Middle frontal gyrus (tissue), 1 donor: ENCODE measurements at regions not wholly inside any gene's neighbourhood (a gene's known extent, or its start where the extent isn't known, plus 50 kb on each side); places are given as distances from the start of the nearest gene placed in this dataset.

Experiments used
- DNase-seq: peaks from one replicate; pipeline ENCODE4 v3.0.0-alpha.2; 2015; ENCODE audit warnings: low spot score; ENCODE audit errors: extremely low spot score

GRCh38 chr5:67487862-67488261 is 291.3 kb upstream of the CD180 start:
- no peak for DNase-seq

GRCh38 chr5:67483453-67484030 is 286.9 kb upstream of the CD180 start:
- no peak for DNase-seq

- no peak for DNase-seq
Observed at GRCh38 chr5:67481362-67481761, 284.8 kb upstream of the CD180 start.

DNA sequence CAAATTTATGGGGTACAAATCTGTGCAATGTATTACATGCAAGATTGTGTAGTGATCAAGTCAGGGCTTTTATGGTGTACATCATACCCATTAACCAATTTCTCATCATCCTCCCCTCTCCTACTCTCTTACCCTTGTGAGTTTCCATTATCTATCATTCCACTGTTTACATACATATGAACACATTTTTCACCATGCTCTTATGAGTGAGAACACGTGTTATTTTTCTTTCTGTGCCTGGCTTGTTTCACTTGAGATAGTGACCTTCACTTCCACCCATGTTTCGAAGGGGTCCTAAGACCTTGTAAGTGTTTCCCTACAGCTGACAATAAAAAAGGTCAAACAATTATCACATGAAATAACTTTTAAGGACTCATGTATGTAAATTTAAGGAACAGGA is 281.7 kb upstream of the CD180 start:
- no peak for DNase-seq

GRCh38 chr5:67476995-67477394 is 280.4 kb upstream of the CD180 start:
- DNase-seq = no peak

- no peak for DNase-seq
Observed at GRCh38 chr5:67476531-67476930, 279.9 kb upstream of the CD180 start.

DNA sequence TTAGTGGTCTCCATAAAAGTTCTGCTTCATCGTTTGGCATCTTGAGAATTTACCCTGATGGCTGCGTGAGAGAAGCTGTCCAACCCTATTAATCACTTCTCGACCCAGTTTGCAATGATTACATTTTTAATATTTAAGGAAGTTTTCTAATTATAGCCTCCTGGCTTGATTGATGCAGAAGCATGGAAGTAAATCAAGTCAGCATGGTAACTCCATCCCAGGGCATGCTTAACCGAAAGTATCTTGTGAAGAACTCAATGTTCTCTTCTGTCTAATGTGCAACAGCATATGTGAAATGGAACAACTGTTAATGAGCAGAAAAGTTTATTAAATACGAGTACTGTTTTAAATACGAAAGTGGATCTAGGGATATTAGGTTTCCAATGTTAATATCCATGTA is 278.9 kb upstream of the CD180 start:
- no peak for DNase-seq

GRCh38 chr5:67474597-67475238 is 278.1 kb upstream of the CD180 start:
- no peak for DNase-seq

- no peak for DNase-seq
Observed at GRCh38 chr5:67467110-67467509, 270.5 kb upstream of the CD180 start.

GRCh38 chr5:67465537-67466207 is 269.1 kb upstream of the CD180 start:
- DNase-seq = no peak

GRCh38 chr5:67462147-67462546 is 265.5 kb upstream of the CD180 start:
- no peak for DNase-seq

GRCh38 chr5:67459253-67459652 is 262.7 kb upstream of the CD180 start:
- no peak for DNase-seq

DNA sequence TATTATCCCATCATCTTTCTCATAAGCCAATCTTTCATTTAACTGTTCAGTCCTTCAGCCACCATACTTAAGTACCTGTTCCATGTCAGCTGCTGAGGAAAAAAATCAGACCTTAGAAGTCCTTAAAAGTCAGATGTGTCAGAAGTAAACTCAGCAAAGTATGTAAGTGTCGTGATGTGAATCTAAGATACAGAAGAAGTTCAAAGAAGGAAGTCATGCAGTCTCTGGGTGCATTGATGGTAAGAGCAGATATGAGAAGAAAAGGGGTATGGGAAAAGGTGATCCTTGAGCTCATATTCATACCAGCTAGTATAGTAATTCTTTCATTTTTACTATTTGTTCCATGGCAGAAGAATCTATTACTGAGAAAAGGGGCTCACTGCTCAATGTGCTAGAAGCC is 259.4 kb upstream of the CD180 start:
- no peak for DNase-seq

DNA sequence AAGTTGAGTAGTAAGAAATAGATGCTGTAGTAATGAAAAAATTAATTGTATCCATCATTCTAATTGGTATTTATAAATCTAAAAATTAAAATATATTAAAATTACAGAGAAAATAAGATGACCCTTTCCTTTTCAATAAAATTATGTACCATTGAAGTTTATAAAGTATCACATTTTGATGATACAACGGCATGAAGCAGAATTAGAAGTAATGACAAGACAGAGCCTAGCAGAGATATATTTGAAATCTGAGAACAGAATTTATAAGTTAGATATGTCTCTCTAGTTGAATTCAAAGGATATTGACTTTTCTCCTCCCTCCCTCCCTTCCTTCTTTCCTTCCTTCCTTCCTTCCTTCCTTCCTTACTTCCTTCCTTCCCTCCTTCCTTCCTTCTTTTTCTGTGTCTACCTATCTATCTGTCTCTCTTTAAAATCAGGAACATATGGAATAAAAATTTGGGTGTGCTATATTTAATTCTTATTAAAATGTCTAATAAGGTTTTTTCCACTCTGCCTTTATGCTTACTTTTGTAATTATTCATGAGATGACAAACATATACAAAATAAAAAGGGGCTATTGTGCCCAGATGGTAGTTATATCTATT is 258.5 kb upstream of the CD180 start:
- no peak for DNase-seq

DNA sequence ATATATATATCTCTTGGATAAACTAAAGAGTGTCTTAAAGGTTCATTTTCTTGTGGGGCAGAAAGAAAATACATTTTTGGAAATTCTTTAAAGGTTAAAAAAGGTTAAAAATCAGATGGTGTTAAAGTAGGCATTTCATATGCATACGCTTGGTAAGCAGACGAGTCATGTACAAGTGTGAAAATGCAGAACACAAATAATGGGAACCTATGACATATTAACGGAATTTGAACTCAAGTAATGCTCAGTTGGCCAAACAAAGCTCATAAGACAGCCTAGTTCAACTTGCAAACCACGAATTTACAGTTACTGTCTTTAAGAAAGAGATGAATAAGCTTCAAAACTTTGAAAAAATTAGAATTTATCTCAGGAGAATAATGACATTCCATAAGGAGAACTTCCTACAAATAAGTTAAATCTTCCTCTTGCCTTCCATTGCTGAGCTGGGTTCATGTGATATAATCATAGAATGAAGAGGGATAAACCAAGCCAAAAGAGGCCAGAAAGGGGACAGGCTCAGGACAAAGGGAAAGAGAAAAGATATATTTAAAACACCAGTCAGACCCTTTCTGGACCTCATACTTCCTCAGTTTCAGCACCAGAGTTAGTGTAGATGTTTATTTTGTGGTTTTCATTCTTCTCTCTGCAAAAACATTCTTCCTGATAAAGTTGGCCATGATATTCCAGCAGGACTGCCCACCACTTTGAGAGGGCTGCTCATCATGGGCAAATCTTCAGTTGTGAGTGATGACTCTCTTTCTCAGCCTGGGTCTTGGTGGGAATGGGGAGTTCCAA is 256.7 kb upstream of the CD180 start:
- no peak for DNase-seq

DNA sequence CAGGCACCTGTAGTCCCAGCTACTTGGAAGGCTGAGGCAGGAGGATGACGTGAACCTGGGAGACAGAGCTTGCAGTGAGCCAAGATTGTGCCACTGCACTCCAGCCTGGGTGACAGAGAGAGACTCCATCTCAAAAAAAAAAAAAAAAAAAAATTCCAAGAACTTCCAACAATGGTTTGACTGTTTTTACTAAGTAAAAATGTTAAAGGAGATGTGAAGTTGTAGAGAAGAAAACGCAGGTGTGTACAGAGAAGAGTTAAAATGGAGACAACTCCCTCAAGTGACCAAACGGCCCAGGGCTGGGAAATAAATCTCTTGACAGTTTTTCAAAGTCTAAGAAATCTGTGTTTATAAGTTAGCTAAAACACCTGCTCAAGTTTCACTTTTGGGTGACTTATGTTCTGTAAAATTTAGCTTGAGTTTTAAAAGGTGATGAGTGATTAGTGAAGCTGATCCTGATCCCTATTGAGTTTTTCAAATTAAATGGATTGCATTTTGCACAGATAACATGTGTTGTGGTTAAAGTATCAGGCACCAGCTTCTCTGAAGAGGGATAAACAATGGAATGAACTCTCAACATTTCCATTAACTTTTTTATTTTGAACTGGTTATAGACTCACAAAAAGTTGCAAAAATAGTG is 255.2 kb upstream of the CD180 start:
- no peak for DNase-seq

- no peak for DNase-seq
Observed at GRCh38 chr5:67447732-67448131, 251.1 kb upstream of the CD180 start.

GRCh38 chr5:67437905-67438845 is 241.6 kb upstream of the CD180 start:
- no peak for DNase-seq

- DNase-seq = no peak
Observed at GRCh38 chr5:67435032-67435431, 238.4 kb upstream of the CD180 start.

GRCh38 chr5:67434466-67434865 is 237.9 kb upstream of the CD180 start:
- DNase-seq = no peak
